ENCODE measurements at regions not wholly inside any gene's neighbourhood (a gene's known extent, or its start where the extent isn't known, plus 50 kb on each side); places are given as distances from the start of the nearest gene placed in this dataset.

DNA sequence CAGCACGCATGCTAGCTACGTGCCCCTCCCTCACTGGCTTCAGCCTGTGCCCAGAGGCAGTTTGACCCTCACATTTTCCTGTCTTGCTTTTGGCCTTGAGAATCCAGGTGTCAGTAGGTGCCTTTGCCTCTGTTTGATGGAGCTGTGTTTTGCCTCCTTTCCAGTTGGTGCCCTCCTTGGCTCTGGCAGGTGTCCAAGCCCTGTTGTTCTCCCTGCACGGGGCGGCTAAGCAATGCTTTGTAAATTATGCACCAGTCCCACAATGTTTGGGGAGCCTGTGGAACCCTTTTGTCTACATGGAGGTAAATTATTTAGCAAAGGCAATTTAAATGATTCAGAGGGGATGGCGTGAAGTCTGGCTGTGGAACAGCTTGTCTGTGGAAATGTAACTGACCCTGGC is 202.9 kb upstream of the BOD1L1 start:
- no peak overlapping the region for H2AFZ ChIP-seq
- POLR2A ChIA-PET (ENCODE audit: unreplicated experiment), result no interaction called here
- H3K27me3 ChIP-seq (ENCODE audit: insufficient read depth, low read depth), result no peaks in the 10 kb centered on the region
- TF ChIP-seq EZH2 (IDR thresholded peaks at IDR 0.05; ENCODE audit: low read depth) (no peak), CTCF (conservative IDR thresholded peaks at IDR 0.05) (no peak)
- H3K4me3 ChIP-seq, result no peak overlapping the region
- no peaks in the 10 kb centered on the region for H3K79me2 ChIP-seq (ENCODE audit: low read depth)
- CTCF ChIA-PET, result interaction anchor here (0.7 kb wide), 1 partner anchor 1090 kb away, joined by 4 read pairs; no protein-coding TSS in a partner anchor
- no peak overlapping the region for H3K27ac ChIP-seq
- no peaks in the 10 kb centered on the region for H3K9me3 ChIP-seq (ENCODE audit: insufficient read depth, low read depth)
- no peak overlapping the region for H3K4me2 ChIP-seq
- H3K36me3 ChIP-seq (ENCODE audit: low read depth), result no peaks in the 10 kb centered on the region
- H4K20me1 ChIP-seq (ENCODE audit: insufficient read depth), result no peaks in the 10 kb centered on the region
- BruUV-seq (replicated peaks), result no TSS peak
- H3F3A ChIP-seq (ENCODE audit: insufficient read depth, low read depth), result no peaks in the 10 kb centered on the region
- DNase-seq, result no peak
- intact Hi-C loops (cut with micrococcal nuclease; ENCODE audit: unreplicated experiment), result no loop called here
- H3K4me1 ChIP-seq (replicated peaks; ENCODE audit: insufficient read depth), result no peaks in the 10 kb centered on the region
- H3K9me2 ChIP-seq (ENCODE audit: insufficient read depth), result no peaks in the 10 kb centered on the region

GRCh38 chr4:13833171-13833804 is 205.8 kb upstream of the BOD1L1 start:
- TF ChIP-seq CTCF (conservative IDR thresholded peaks at IDR 0.05), result no peak
- TF ChIP-seq EZH2 (IDR thresholded peaks at IDR 0.05; ENCODE audit: low read depth), result no peak
- Histone ChIP-seq H3K4me3 (no peak overlapping the region), H3K9me3 (ENCODE audit: insufficient read depth, low read depth) (no peaks in the 10 kb centered on the region), H3K9me2 (ENCODE audit: insufficient read depth) (no peaks in the 10 kb centered on the region), H3K4me2 (no peak overlapping the region), H3F3A (ENCODE audit: insufficient read depth, low read depth) (no peaks in the 10 kb centered on the region), H3K36me3 (ENCODE audit: low read depth) (no peaks in the 10 kb centered on the region), H3K27me3 (ENCODE audit: insufficient read depth, low read depth) (no peaks in the 10 kb centered on the region), H2AFZ (no peak overlapping the region), H3K4me1 (replicated peaks; ENCODE audit: insufficient read depth) (no peaks in the 10 kb centered on the region), H3K79me2 (ENCODE audit: low read depth) (no peaks in the 10 kb centered on the region), H3K27ac (no peak overlapping the region), H4K20me1 (ENCODE audit: insufficient read depth) (no peaks in the 10 kb centered on the region)
- POLR2A ChIA-PET (ENCODE audit: unreplicated experiment), result no interaction called here
- no peak for DNase-seq
- intact Hi-C loops (cut with micrococcal nuclease; ENCODE audit: unreplicated experiment), result no loop called here
- CTCF ChIA-PET, result no interaction called here
- BruUV-seq (replicated peaks), result no TSS peak

GRCh38 chr4:13836946-13837912 is 209.7 kb upstream of the BOD1L1 start:
- no peak overlapping the region for H3K4me3 ChIP-seq
- intact Hi-C loops (cut with micrococcal nuclease; ENCODE audit: unreplicated experiment), result no loop called here

More at GRCh38 chr4:13836946-13837912, 209.7 kb upstream of the BOD1L1 start:
- H3K9me3 ChIP-seq (ENCODE audit: insufficient read depth, low read depth), result no peaks in the 10 kb centered on the region
- H3K4me2 ChIP-seq, result no peak overlapping the region
- ChIA-PET CTCF (no interaction called here), POLR2A (ENCODE audit: unreplicated experiment) (no interaction called here)
- H3K36me3 ChIP-seq (ENCODE audit: low read depth), result no peaks in the 10 kb centered on the region
- H3K27me3 ChIP-seq (ENCODE audit: insufficient read depth, low read depth), result no peaks in the 10 kb centered on the region
- no peak for TF ChIP-seq CTCF (conservative IDR thresholded peaks at IDR 0.05)
- no peak for TF ChIP-seq EZH2 (IDR thresholded peaks at IDR 0.05; ENCODE audit: low read depth)
- H2AFZ ChIP-seq, result no peak overlapping the region
- H3K27ac ChIP-seq, result no peak overlapping the region
- no peaks in the 10 kb centered on the region for H4K20me1 ChIP-seq (ENCODE audit: insufficient read depth)
- BruUV-seq (replicated peaks), result no TSS peak
- no peak for DNase-seq
- no peaks in the 10 kb centered on the region for H3F3A ChIP-seq (ENCODE audit: insufficient read depth, low read depth)
- H3K79me2 ChIP-seq (ENCODE audit: low read depth), result no peaks in the 10 kb centered on the region
- no peaks in the 10 kb centered on the region for H3K9me2 ChIP-seq (ENCODE audit: insufficient read depth)
- H3K4me1 ChIP-seq (replicated peaks; ENCODE audit: insufficient read depth), result no peaks in the 10 kb centered on the region
